Hepatocyte (in vitro differentiated cells): ENCODE measurements at regions not wholly inside any gene's neighbourhood (a gene's known extent, or its start where the extent isn't known, plus 50 kb on each side); places are given as distances from the start of the nearest gene placed in this dataset.

Experiments
- DNase-seq: peaks from one replicate; pipeline ENCODE4 v3.0.0-alpha.2; 2016; ENCODE audit warnings: low spot score
- H2AFZ ChIP-seq: fragments of 200-600 bp; sonication (generic); 2 replicates; pipeline ENCODE4 v1.6.0; 2016; ENCODE audit warnings: antibody characterized with exemption, mild to moderate bottlenecking
- H3K27ac ChIP-seq: fragments of 200-600 bp; sonication (generic); 2 replicates; pipeline ENCODE4 v1.5.1; 2016; ENCODE audit warnings: mild to moderate bottlenecking
- H3K27me3 ChIP-seq: fragments of 200-600 bp; sonication (generic); 2 replicates; pipeline ENCODE4 v1.6.1; 2016
- H3K36me3 ChIP-seq: fragments of 200-600 bp; sonication (generic); replicated peaks from 2 replicates; pipeline ENCODE4 v1.5.1; 2016; ENCODE audit warnings: low read depth; ENCODE audit not compliant: insufficient read depth
- H3K4me1 ChIP-seq: fragments of 200-600 bp; sonication (generic); 2 replicates; pipeline ENCODE4 v1.5.1; 2016; ENCODE audit warnings: mild to moderate bottlenecking, moderate library complexity; ENCODE audit not compliant: insufficient read depth
- H3K4me2 ChIP-seq: fragments of 200-600 bp; sonication (generic); 2 replicates; pipeline ENCODE4 v1.6.0; 2016
- H3K4me3 ChIP-seq: fragments of 200-600 bp; sonication (generic); 2 replicates; pipeline ENCODE4 v1.5.1; 2016; ENCODE audit warnings: mild to moderate bottlenecking
- H3K79me2 ChIP-seq: fragments of 200-600 bp; sonication (generic); 2 replicates; pipeline ENCODE4 v1.6.0; 2017; ENCODE audit warnings: mild to moderate bottlenecking
- H3K9me2 ChIP-seq: fragments of 200-600 bp; sonication (generic); replicated peaks from 2 replicates; pipeline ENCODE4 v1.6.0; 2017; ENCODE audit warnings: mild to moderate bottlenecking; ENCODE audit not compliant: insufficient read depth
- H3K9me3 ChIP-seq: fragments of 200-600 bp; sonication (generic); 2 replicates; pipeline ENCODE4 v1.5.1; 2016; ENCODE audit warnings: low read depth, mild to moderate bottlenecking
- H4K20me1 ChIP-seq: fragments of 200-600 bp; sonication (generic); 2 replicates; pipeline ENCODE4 v1.6.0; 2016; ENCODE audit warnings: mild to moderate bottlenecking; ENCODE audit not compliant: insufficient read depth, poor library complexity, severe bottlenecking
- CTCF ChIP-seq: fragments of 200-600 bp; sonication (generic); IDR thresholded peaks from 2 replicates; pipeline ENCODE4 v1.5.1; 2016; ENCODE audit warnings: antibody characterized with exemption, mild to moderate bottlenecking; ENCODE audit not compliant: poor library complexity
- EZH2 ChIP-seq: fragments of 200-600 bp; sonication (generic); IDR thresholded peaks from 2 replicates; pipeline ENCODE4 v1.6.1; 2016; ENCODE audit warnings: antibody characterized with exemption, mild to moderate bottlenecking, borderline replicate concordance
- EZH2phosphoT487 ChIP-seq: fragments of 200-600 bp; sonication (generic); IDR thresholded peaks from one replicate; pipeline ENCODE4 v1.6.1; 2018; ENCODE audit warnings: antibody characterized with exemption, mild to moderate bottlenecking, low read depth, moderate library complexity; ENCODE audit not compliant: unreplicated experiment, severe bottlenecking
- WGBS: methylation state at CpG from one replicate; pipeline ENCODE4 v1.1.6; 2016; ENCODE audit warnings: low lambda C conversion rate; ENCODE audit errors: missing lambda C conversion rate; 5-methylcytosine and 5-hydroxymethylcytosine counted together

DNA sequence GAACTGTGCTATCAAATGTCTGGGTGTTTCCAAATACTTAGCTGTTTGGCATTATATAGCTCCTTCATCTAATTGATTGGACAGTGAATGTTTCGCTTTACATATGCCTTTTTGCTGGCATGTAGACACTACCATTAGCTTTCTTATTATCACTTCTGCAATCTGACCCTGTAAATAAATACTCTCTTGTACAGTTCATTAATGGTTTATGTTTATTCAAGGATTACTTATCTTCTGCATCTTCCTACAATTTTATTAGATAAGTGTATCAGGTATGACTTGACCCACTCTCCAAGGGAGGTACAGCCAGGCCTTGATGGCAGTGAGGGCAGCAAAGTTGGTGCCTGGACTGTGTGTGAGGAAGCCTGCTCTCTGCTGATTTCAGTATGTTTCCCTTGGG is 614.1 kb upstream of the SETBP1 start:
- H3K4me3 ChIP-seq = no peak overlapping the region
- no peak overlapping the region for H3K27ac ChIP-seq
- WGBS = 81% methylated on average over 1 of the region's 1 CpG
- no peaks in the 10 kb centered on the region for H3K27me3 ChIP-seq
- no peak overlapping the region for H2AFZ ChIP-seq
- H3K79me2 ChIP-seq = no peaks in the 10 kb centered on the region
- H3K4me2 ChIP-seq = no peak overlapping the region
- no peaks in the 10 kb centered on the region for H3K9me3 ChIP-seq
- TF ChIP-seq CTCF (no peak), EZH2phosphoT487 (no peak), EZH2 (no peak)
- H3K36me3 ChIP-seq = no peaks in the 10 kb centered on the region
- H4K20me1 ChIP-seq = no peaks in the 10 kb centered on the region
- no peaks in the 10 kb centered on the region for H3K9me2 ChIP-seq
- no peaks in the 10 kb centered on the region for H3K4me1 ChIP-seq
- no peak for DNase-seq

- Histone ChIP-seq H3K9me3 (no peaks in the 10 kb centered on the region), H3K79me2 (no peaks in the 10 kb centered on the region), H3K9me2 (no peaks in the 10 kb centered on the region), H3K4me2 (no peak overlapping the region), H2AFZ (no peak overlapping the region), H3K4me3 (no peak overlapping the region), H3K36me3 (no peaks in the 10 kb centered on the region), H3K27me3 (no peaks in the 10 kb centered on the region), H3K27ac (no peak overlapping the region), H3K4me1 (no peaks in the 10 kb centered on the region), H4K20me1 (no peaks in the 10 kb centered on the region)
- DNase-seq = no peak
- 77% methylated on average over 2 of the region's 2 CpGs for WGBS
- TF ChIP-seq CTCF = no peak
- TF ChIP-seq EZH2phosphoT487 = no peak
- no peak for TF ChIP-seq EZH2
These were observed 613.5 kb upstream of the SETBP1 start for GRCh38 chr18:44067186-44067585.

GRCh38 chr18:44075038-44075437 is 605.6 kb upstream of the SETBP1 start:
- Histone ChIP-seq H3K4me3 (no peak overlapping the region), H3K36me3 (no peaks in the 10 kb centered on the region), H3K4me1 (peaks cover 3% of the 10 kb centered on the region), H3K27ac (no peak overlapping the region), H2AFZ (no peak overlapping the region), H4K20me1 (no peaks in the 10 kb centered on the region), H3K9me3 (no peaks in the 10 kb centered on the region), H3K79me2 (no peaks in the 10 kb centered on the region), H3K9me2 (no peaks in the 10 kb centered on the region), H3K4me2 (no peak overlapping the region), H3K27me3 (no peaks in the 10 kb centered on the region)
- TF ChIP-seq EZH2 (no peak), EZH2phosphoT487 (no peak), CTCF (no peak)
- WGBS = 82% methylated on average over 3 of the region's 3 CpGs
- no peak for DNase-seq

GRCh38 chr18:44079606-44080005 is 601.1 kb upstream of the SETBP1 start:
- WGBS = 29% methylated on average over 1 of the region's 1 CpG
- H3K9me3 ChIP-seq = no peaks in the 10 kb centered on the region
- no peak for TF ChIP-seq EZH2phosphoT487
- no peak for TF ChIP-seq CTCF
- no peak for TF ChIP-seq EZH2
- peak; percentile 46 for DNase-seq
- no peak overlapping the region for H3K4me3 ChIP-seq
- H3K4me1 ChIP-seq = peaks cover 9% of the 10 kb centered on the region
- H3K36me3 ChIP-seq = no peaks in the 10 kb centered on the region
- H4K20me1 ChIP-seq = no peaks in the 10 kb centered on the region
- no peaks in the 10 kb centered on the region for H3K27me3 ChIP-seq
- H3K27ac ChIP-seq = peak overlapping the region; percentile 25
- no peak overlapping the region for H2AFZ ChIP-seq
- H3K9me2 ChIP-seq = no peaks in the 10 kb centered on the region
- no peaks in the 10 kb centered on the region for H3K79me2 ChIP-seq
- H3K4me2 ChIP-seq = no peak overlapping the region
